PC-3 (cell line): ENCODE measurements at regions not wholly inside any gene's neighbourhood (a gene's known extent, or its start where the extent isn't known, plus 50 kb on each side); places are given as distances from the start of the nearest gene placed in this dataset.
"Not testable (repeated sequence)": the region's sequence is repeated elsewhere in the genome, so short reads cannot be mapped to it uniquely, and the experiment has no call there.

ENCODE experiments used
- ATAC-seq: fragments of 200-7000 bp; cut with Tn5 transposase; 2 replicates; pipeline ENCODE4 v1.9.1; 2020; ENCODE audit warnings: mild to moderate bottlenecking, moderate library complexity
- BruUV-seq: library from RNA; stranded (reverse); fragments of 400-500 nt; replicated peaks from 2 replicates; lab custom pipeline; 2021; lab: Mats Ljungman, UMichigan
- CTCF ChIA-PET: fragments of 300-600 bp; sonication (Branson Sonifier 250); formaldehyde crosslinking; loops from one replicate; lab custom pipeline; 2022; ENCODE audit warnings: antibody characterized with exemption; lab: Charles Lee
- POLR2A ChIA-PET: fragments of 300-600 bp; sonication (Branson Sonifier 250); formaldehyde crosslinking; loops from one replicate; lab custom pipeline; 2022; ENCODE audit warnings: antibody characterized with exemption; ENCODE audit not compliant: unreplicated experiment; lab: Charles Lee
- DNase-seq: peaks from one replicate; pipeline ENCODE4 v3.0.0-alpha.2; 2015
- H2AFZ ChIP-seq: fragments of 300-600 bp; sonication (generic); 2 replicates; pipeline ENCODE4 v1.6.0; 2016; ENCODE audit warnings: antibody characterized with exemption, low read length
- H3F3A ChIP-seq: fragments of 300-600 bp; sonication (generic); one replicate; pipeline ENCODE4 v1.6.0; 2017; ENCODE audit warnings: antibody characterized with exemption, low read length, control low read depth, mild to moderate bottlenecking; ENCODE audit not compliant: unreplicated experiment
- H3K27ac ChIP-seq: fragments of 300-600 bp; sonication (generic); 2 replicates; pipeline ENCODE4 v1.5.1; 2016; ENCODE audit warnings: mild to moderate bottlenecking, low read length
- H3K27me3 ChIP-seq: fragments of 300-600 bp; sonication (generic); 2 replicates; pipeline ENCODE4 v1.6.1; 2016; ENCODE audit warnings: low read length, mixed read lengths
- H3K36me3 ChIP-seq: fragments of 300-600 bp; sonication (generic); 2 replicates; pipeline ENCODE4 v1.6.1; 2016; ENCODE audit warnings: low read depth, mixed run types, low read length, mixed read lengths
- H3K4me1 ChIP-seq: fragments of 300-600 bp; sonication (generic); 2 replicates; pipeline ENCODE4 v1.5.1; 2016; ENCODE audit warnings: low read length; ENCODE audit not compliant: insufficient read depth
- H3K4me2 ChIP-seq: fragments of 300-600 bp; sonication (generic); 2 replicates; pipeline ENCODE4 v1.6.0; 2016; ENCODE audit warnings: low read length
- H3K4me3 ChIP-seq: fragments of 300-600 bp; sonication (generic); 2 replicates; pipeline ENCODE4 v1.5.1; 2016; ENCODE audit warnings: mild to moderate bottlenecking, low read length, mixed read lengths
- H3K79me2 ChIP-seq: fragments of 300-600 bp; sonication (generic); 2 replicates; pipeline ENCODE4 v1.6.1; 2017; ENCODE audit warnings: low read length, mixed read lengths
- H3K9ac ChIP-seq: fragments of 300-600 bp; sonication (generic); 2 replicates; pipeline ENCODE4 v1.6.0; 2016; ENCODE audit warnings: mild to moderate bottlenecking, low read length
- H3K9me2 ChIP-seq: fragments of 300-600 bp; sonication (generic); replicated peaks from 2 replicates; pipeline ENCODE4 v1.6.1; 2016; ENCODE audit warnings: mixed run types, low read length, mixed read lengths
- H3K9me3 ChIP-seq: fragments of 300-600 bp; sonication (generic); 2 replicates; pipeline ENCODE4 v1.6.1; 2016; ENCODE audit warnings: low read length, mixed read lengths
- H4K20me1 ChIP-seq: fragments of 300-600 bp; sonication (generic); 2 replicates; pipeline ENCODE4 v1.6.1; 2016; ENCODE audit warnings: low read length, mixed read lengths
- CTCF ChIP-seq: fragments of 300-600 bp; sonication (generic); conservative IDR thresholded peaks from 2 replicates; pipeline ENCODE4 v1.5.1; 2017; ENCODE audit warnings: antibody characterized with exemption, low read depth, mild to moderate bottlenecking, low read length
- EZH2 ChIP-seq: fragments of 300-600 bp; sonication (generic); IDR thresholded peaks from one replicate; pipeline ENCODE4 v1.6.1; 2017; ENCODE audit warnings: antibody characterized with exemption, mild to moderate bottlenecking, low read length; ENCODE audit not compliant: unreplicated experiment
- EZH2phosphoT487 ChIP-seq: fragments of 300-600 bp; sonication (generic); IDR thresholded peaks from 2 replicates; pipeline ENCODE4 v1.6.1; 2018; ENCODE audit warnings: mild to moderate bottlenecking, antibody characterized with exemption, low read length, borderline replicate concordance
- intact Hi-C: fragments of 100-400 bp; cut with micrococcal nuclease; formaldehyde crosslinking; loops from 2 replicates; pipeline ENCODE4 v1.9.0; 2023

GRCh38 chrX:63250253-63250868, 100.8 kb downstream of the SPIN4 start:
- H4K20me1 ChIP-seq = no peaks in the 10 kb centered on the region
- no peak overlapping the region for H2AFZ ChIP-seq
- no TSS peak for BruUV-seq
- H3K4me3 ChIP-seq = no peak overlapping the region
- no peaks in the 10 kb centered on the region for H3F3A ChIP-seq
- no peaks in the 10 kb centered on the region for H3K27me3 ChIP-seq
- H3K9ac ChIP-seq = no peak overlapping the region
- no peaks in the 10 kb centered on the region for H3K9me2 ChIP-seq
- no peak for TF ChIP-seq EZH2
- TF ChIP-seq EZH2phosphoT487 = no peak
- TF ChIP-seq CTCF = peak; percentile 90
- POLR2A ChIA-PET = no interaction called here
- CTCF ChIA-PET = interaction anchor here (1.0 kb wide), 1 partner anchor 253 kb away, joined by 3 read pairs; no protein-coding TSS in a partner anchor
- H3K27ac ChIP-seq = no peak overlapping the region
- no peaks in the 10 kb centered on the region for H3K36me3 ChIP-seq
- intact Hi-C loops = no loop called here
- DNase-seq (peak; percentile 85), ATAC-seq (peak; percentile 80)
- no peaks in the 10 kb centered on the region for H3K4me1 ChIP-seq
- H3K4me2 ChIP-seq = no peak overlapping the region
- no peaks in the 10 kb centered on the region for H3K79me2 ChIP-seq
- no peaks in the 10 kb centered on the region for H3K9me3 ChIP-seq

GRCh38 chrX:63242689-63243088, 108.4 kb downstream of the SPIN4 start:
- POLR2A ChIA-PET, H2AFZ ChIP-seq, ATAC-seq, BruUV-seq, H3K9ac ChIP-seq, DNase-seq, CTCF ChIA-PET, H3K27ac ChIP-seq, H3K27me3 ChIP-seq, intact Hi-C loops, H3K9me2 ChIP-seq, H3K4me1 ChIP-seq, H3K79me2 ChIP-seq, H3K9me3 ChIP-seq, H3K36me3 ChIP-seq, H3K4me2 ChIP-seq, H3F3A ChIP-seq, H4K20me1 ChIP-seq, H3K4me3 ChIP-seq: not testable (repeated sequence)

- H3K27me3 ChIP-seq, CTCF ChIA-PET, H3F3A ChIP-seq, H3K27ac ChIP-seq, H3K36me3 ChIP-seq, H2AFZ ChIP-seq, H4K20me1 ChIP-seq, H3K9ac ChIP-seq, H3K9me3 ChIP-seq, POLR2A ChIA-PET, ATAC-seq, DNase-seq, H3K4me1 ChIP-seq, H3K4me2 ChIP-seq, H3K79me2 ChIP-seq, H3K9me2 ChIP-seq, intact Hi-C loops, BruUV-seq, H3K4me3 ChIP-seq: not testable (repeated sequence)
Observed at GRCh38 chrX:63235963-63236362, 115.2 kb downstream of the SPIN4 start.

- BruUV-seq, H3K9me3 ChIP-seq, H3K27ac ChIP-seq, ATAC-seq, H2AFZ ChIP-seq, H3K36me3 ChIP-seq, DNase-seq, CTCF ChIA-PET, intact Hi-C loops, POLR2A ChIA-PET, H3K9ac ChIP-seq, H3K4me1 ChIP-seq, H3K4me2 ChIP-seq, H3K9me2 ChIP-seq, H4K20me1 ChIP-seq, H3F3A ChIP-seq, H3K27me3 ChIP-seq, H3K79me2 ChIP-seq, H3K4me3 ChIP-seq: not testable (repeated sequence)
Observed at GRCh38 chrX:63233013-63233412, 118.1 kb downstream of the SPIN4 start.

- H3K4me2 ChIP-seq, H3K79me2 ChIP-seq, H3K9ac ChIP-seq, H3F3A ChIP-seq, H3K4me1 ChIP-seq, H3K27me3 ChIP-seq, ATAC-seq, intact Hi-C loops, DNase-seq, POLR2A ChIA-PET, H4K20me1 ChIP-seq, BruUV-seq, H3K36me3 ChIP-seq, H3K9me2 ChIP-seq, H3K9me3 ChIP-seq, H3K4me3 ChIP-seq, H3K27ac ChIP-seq, CTCF ChIA-PET, H2AFZ ChIP-seq: not testable (repeated sequence)
Observed at GRCh38 chrX:63218202-63218601, 132.9 kb downstream of the SPIN4 start.

GRCh38 chrX:63217549-63217948, 133.6 kb downstream of the SPIN4 start:
- H3K4me2 ChIP-seq, H4K20me1 ChIP-seq, H3K27ac ChIP-seq, POLR2A ChIA-PET, DNase-seq, H3K4me1 ChIP-seq, H3F3A ChIP-seq, H3K9ac ChIP-seq, BruUV-seq, H3K27me3 ChIP-seq, CTCF ChIA-PET, H3K9me2 ChIP-seq, H3K79me2 ChIP-seq, H3K36me3 ChIP-seq, ATAC-seq, H3K4me3 ChIP-seq, H3K9me3 ChIP-seq, H2AFZ ChIP-seq, intact Hi-C loops: not testable (repeated sequence)
